Esophagus muscularis mucosa (tissue), 4 donors: ENCODE measurements at regions not wholly inside any gene's neighbourhood (a gene's known extent, or its start where the extent isn't known, plus 50 kb on each side); places are given as distances from the start of the nearest gene placed in this dataset.

Experiments used
- DNase-seq: peaks from one replicate; pipeline ENCODE4 v3.0.0-alpha.2; 2017; ENCODE audit errors: extremely low spot score
- H3K27ac ChIP-seq, 4 donors: fragments of 200-600 bp; sonication (generic); replicated peaks in 1 of 4; 1 replicate in 3 of 4; 2 replicates in 1 of 4; pipeline ENCODE4 v1.5.1; 2016 to 2019; ENCODE audit warnings: mild to moderate bottlenecking in 1 of 4
- H3K27me3 ChIP-seq, 4 donors: fragments of 200-600 bp; sonication (generic); one replicate each; pipeline versions ENCODE4 v1.5.1 to v1.6.0; 2016 to 2019
- H3K36me3 ChIP-seq, 4 donors: fragments of 200-600 bp; sonication (generic); one replicate each; pipeline ENCODE4 v1.5.1; 2016 to 2019
- H3K4me1 ChIP-seq, 4 donors: fragments of 200-600 bp; sonication (generic); one replicate each; pipeline ENCODE4 v1.5.1; 2016 to 2019
- H3K4me3 ChIP-seq, 4 donors: fragments of 200-600 bp; sonication (generic); 1 replicate in 2 of 4; 2 replicates in 2 of 4; pipeline ENCODE4 v1.5.1; 2016 to 2019; ENCODE audit warnings: mild to moderate bottlenecking in 4 of 4, moderate library complexity in 1 of 4
- H3K9me3 ChIP-seq, 4 donors: fragments of 200-600 bp; sonication (generic); 1 replicate in 3 of 4; 2 replicates in 1 of 4; pipeline ENCODE4 v1.5.1; 2016 to 2019
- EP300 ChIP-seq: sonication (generic); formaldehyde crosslinking; IDR thresholded peaks from one replicate; pipeline ENCODE4 v1.6.1; 2017; ENCODE audit warnings: antibody characterized with exemption
- POLR2A ChIP-seq: fragments of 450-650 bp; IDR thresholded peaks from one replicate; pipeline ENCODE4 v1.6.1; 2017; ENCODE audit warnings: antibody characterized with exemption, moderate library complexity, mild to moderate bottlenecking, low read depth
- POLR2AphosphoS5 ChIP-seq, 2 donors: sonication (generic); formaldehyde crosslinking; IDR thresholded peaks; one replicate each; pipeline ENCODE4 v1.6.1; 2017; ENCODE audit warnings: antibody characterized with exemption in 2 of 2
- WGBS: methylation state at CpG from one replicate; pipeline ENCODE4 v1.1.5; 2018; 5-methylcytosine and 5-hydroxymethylcytosine counted together
- intact Hi-C: fragments of 100-400 bp; cut with DNase I; formaldehyde crosslinking; loops from one replicate; pipeline ENCODE4 v1.15.1; 2023
- TF ChIP-seq, protein P1 (sequence below), 3 experiments: fragments of 200-600 bp in 2 of 3; fragments of 450-650 bp in 1 of 3; sonication (generic) in 2 of 3; IDR thresholded peaks; one replicate each; pipeline ENCODE4 v1.5.1; 2017 to 2019; ENCODE audit warnings: antibody characterized with exemption in 3 of 3, mild to moderate bottlenecking in 2 of 3, moderate library complexity in 1 of 3

DNA sequence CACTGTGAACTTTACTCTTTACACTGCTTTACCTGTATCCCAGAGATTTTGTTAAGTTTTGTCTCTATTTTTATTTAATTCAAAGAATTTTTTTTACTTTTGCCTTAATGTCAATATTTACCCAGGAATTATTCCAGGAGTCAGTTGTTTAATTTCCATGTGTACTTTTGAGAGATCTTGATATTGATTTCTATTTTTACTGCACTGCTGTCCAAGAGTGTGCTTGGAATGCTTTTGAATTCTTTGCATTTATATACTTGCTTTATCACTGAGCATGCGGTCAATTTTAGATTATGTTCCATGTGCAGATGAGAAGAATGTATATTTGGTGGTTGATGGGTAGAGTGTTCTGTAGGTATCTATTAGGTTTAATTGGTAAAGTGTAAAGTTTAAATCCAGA lies 461.0 kb upstream of the GBE1 start:
- no peak overlapping the region for H3K27ac ChIP-seq
- no peaks in the 10 kb centered on the region for H3K36me3 ChIP-seq
- intact Hi-C loops: no loop called here
- peaks cover 0 to 9% (median 0%) of the 10 kb centered on the region in 4 donors for H3K9me3 ChIP-seq
- no peak for TF ChIP-seq EP300
- TF ChIP-seq POLR2AphosphoS5 (IDR thresholded peaks at IDR 0.05): no peak
- TF ChIP-seq, protein P1, sequence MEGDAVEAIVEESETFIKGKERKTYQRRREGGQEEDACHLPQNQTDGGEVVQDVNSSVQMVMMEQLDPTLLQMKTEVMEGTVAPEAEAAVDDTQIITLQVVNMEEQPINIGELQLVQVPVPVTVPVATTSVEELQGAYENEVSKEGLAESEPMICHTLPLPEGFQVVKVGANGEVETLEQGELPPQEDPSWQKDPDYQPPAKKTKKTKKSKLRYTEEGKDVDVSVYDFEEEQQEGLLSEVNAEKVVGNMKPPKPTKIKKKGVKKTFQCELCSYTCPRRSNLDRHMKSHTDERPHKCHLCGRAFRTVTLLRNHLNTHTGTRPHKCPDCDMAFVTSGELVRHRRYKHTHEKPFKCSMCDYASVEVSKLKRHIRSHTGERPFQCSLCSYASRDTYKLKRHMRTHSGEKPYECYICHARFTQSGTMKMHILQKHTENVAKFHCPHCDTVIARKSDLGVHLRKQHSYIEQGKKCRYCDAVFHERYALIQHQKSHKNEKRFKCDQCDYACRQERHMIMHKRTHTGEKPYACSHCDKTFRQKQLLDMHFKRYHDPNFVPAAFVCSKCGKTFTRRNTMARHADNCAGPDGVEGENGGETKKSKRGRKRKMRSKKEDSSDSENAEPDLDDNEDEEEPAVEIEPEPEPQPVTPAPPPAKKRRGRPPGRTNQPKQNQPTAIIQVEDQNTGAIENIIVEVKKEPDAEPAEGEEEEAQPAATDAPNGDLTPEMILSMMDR (IDR thresholded peaks at IDR 0.05): no peak
- TF ChIP-seq POLR2A: no peak
- H3K4me1 ChIP-seq: no peaks in the 10 kb centered on the region
- DNase-seq: no peak
- 100% methylated on average over 1 of the region's 1 CpG for WGBS
- H3K27me3 ChIP-seq: no peaks in the 10 kb centered on the region
- H3K4me3 ChIP-seq: no peak overlapping the region

DNA sequence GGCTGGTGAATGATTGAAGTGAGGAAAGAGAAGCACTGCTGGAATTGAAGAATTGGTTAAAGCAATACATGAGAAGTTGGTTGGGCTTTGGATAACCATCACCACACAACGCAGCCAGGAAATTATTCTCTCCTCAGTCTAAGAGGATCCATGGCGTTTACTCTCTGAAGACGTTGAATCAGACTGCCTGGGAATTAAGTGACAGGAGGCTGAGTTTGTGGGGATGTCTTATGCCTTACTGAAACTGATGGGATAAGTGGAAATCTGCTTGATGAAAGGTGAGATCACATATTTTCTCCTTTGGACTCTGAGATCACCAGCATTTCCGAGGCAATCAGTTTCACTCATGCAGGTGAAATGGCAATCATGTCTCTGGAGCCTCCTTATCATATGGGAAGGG lies 456.1 kb upstream of the GBE1 start:
- H3K4me1 ChIP-seq: no peaks in the 10 kb centered on the region
- 81% methylated on average over 4 of the region's 4 CpGs for WGBS
- no peak overlapping the region for H3K4me3 ChIP-seq
- DNase-seq: no peak
- no peaks in the 10 kb centered on the region for H3K36me3 ChIP-seq
- H3K9me3 ChIP-seq: no peaks in the 10 kb centered on the region
- intact Hi-C loops: no loop called here
- TF ChIP-seq, protein P1 (IDR thresholded peaks at IDR 0.05): no peak
- no peak for TF ChIP-seq EP300
- no peak for TF ChIP-seq POLR2A
- TF ChIP-seq POLR2AphosphoS5 (IDR thresholded peaks at IDR 0.05): no peak
- H3K27ac ChIP-seq: no peak overlapping the region
- no peaks in the 10 kb centered on the region for H3K27me3 ChIP-seq

DNA sequence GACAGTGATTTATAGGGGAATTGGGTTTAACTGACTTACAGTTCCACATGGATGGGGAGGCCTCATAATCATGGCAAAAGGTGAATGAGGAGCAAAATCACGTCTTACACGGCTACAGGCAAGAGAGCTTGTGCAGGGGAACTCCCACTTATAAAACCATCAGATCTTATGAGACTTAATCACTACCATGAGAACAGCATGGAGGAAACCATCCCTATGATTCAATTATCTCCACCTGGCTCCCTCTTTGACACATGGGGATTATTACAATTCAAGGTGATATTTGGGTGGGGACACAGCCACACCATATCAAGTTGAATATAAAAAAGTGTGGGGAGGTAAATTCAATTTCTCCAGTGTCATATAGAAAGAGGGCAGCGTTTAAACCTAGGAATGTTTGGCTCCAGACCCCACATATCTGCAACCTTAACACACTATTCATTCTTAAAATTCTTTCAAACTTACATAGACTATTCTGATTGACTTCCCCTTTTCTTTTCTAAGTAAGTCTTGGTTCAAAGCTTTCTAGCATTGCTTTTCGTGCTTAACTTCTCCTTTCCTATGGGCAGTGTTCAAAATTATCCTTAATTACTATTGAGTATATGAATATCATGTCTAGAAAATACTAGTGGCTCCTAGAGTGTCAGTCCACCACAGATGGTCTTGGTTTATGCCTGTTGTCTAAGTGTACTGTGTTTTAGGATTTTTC lies 446.7 kb upstream of the GBE1 start:
- Histone ChIP-seq H3K4me3 (no peak overlapping the region), H3K27me3 (no peaks in the 10 kb centered on the region), H3K36me3 (no peaks in the 10 kb centered on the region), H3K9me3 (no peaks in the 10 kb centered on the region), H3K4me1 (no peaks in the 10 kb centered on the region), H3K27ac (no peak overlapping the region)
- TF ChIP-seq, protein P1 (IDR thresholded peaks at IDR 0.05): no peak
- no peak for TF ChIP-seq POLR2A
- no peak for TF ChIP-seq POLR2AphosphoS5 (IDR thresholded peaks at IDR 0.05)
- no peak for TF ChIP-seq EP300
- DNase-seq: no peak
- WGBS: 75% methylated on average over 4 of the region's 4 CpGs
- intact Hi-C loops: no loop called here

DNA sequence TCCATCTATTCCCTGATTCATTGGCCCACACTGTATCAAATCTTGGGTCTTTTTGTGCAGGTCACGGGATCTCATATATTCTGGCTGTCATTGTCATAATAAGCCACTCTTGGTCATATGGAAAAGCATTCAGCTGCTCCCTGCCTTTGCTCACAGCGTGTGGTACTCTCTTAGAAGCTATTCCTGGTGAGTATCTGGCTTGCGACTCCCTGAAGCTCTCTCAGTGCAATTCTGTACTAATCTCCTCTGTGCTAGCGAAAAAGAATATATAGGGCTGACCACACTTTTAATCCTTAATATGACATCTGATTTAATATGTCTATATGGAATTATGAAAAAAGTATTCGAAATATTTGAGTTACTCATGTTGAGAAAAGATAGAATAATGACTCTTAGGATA lies 440.8 kb upstream of the GBE1 start:
- H3K27me3 ChIP-seq: no peaks in the 10 kb centered on the region
- no peak for DNase-seq
- TF ChIP-seq EP300: no peak
- TF ChIP-seq, protein P1 (IDR thresholded peaks at IDR 0.05): no peak
- no peak for TF ChIP-seq POLR2AphosphoS5 (IDR thresholded peaks at IDR 0.05)
- no peak for TF ChIP-seq POLR2A
- intact Hi-C loops: no loop called here
- WGBS: 82% methylated on average over 5 of the region's 5 CpGs
- H3K36me3 ChIP-seq: no peaks in the 10 kb centered on the region
- no peaks in the 10 kb centered on the region for H3K4me1 ChIP-seq
- no peak overlapping the region for H3K27ac ChIP-seq
- no peaks in the 10 kb centered on the region for H3K9me3 ChIP-seq
- no peak overlapping the region for H3K4me3 ChIP-seq

DNA sequence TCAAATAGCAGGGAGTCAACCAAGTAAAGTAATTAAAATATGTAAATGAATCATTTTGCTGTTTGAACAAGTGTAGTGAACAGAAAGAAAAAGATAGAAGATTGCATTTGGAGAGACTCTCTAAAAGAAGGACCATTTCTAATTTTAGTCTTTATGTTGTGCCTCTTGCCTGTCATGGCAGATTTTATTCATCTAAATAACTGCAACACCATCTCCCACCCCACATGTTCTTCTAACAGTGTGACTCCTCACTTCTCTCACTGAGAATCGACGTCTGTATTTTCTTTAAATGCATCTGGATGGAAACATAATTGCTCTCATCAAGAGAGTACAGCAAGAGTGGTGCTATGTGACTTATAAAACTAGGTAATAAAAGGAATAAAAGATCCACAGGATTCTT lies 439.9 kb upstream of the GBE1 start:
- H3K4me1 ChIP-seq: no peaks in the 10 kb centered on the region
- TF ChIP-seq, protein P1 (IDR thresholded peaks at IDR 0.05): no peak
- TF ChIP-seq POLR2A: no peak
- no peak for TF ChIP-seq POLR2AphosphoS5 (IDR thresholded peaks at IDR 0.05)
- TF ChIP-seq EP300: no peak
- no peaks in the 10 kb centered on the region for H3K27me3 ChIP-seq
- no peak overlapping the region for H3K4me3 ChIP-seq
- no peaks in the 10 kb centered on the region for H3K9me3 ChIP-seq
- no peak overlapping the region for H3K27ac ChIP-seq
- WGBS: 94% methylated on average over 2 of the region's 2 CpGs
- DNase-seq: no peak
- H3K36me3 ChIP-seq: no peaks in the 10 kb centered on the region
- intact Hi-C loops: no loop called here
